ENCODE measurements at regions not wholly inside any gene's neighbourhood (a gene's known extent, or its start where the extent isn't known, plus 50 kb on each side); places are given as distances from the start of the nearest gene placed in this dataset.
"Not testable (repeated sequence)": the region's sequence is repeated elsewhere in the genome, so short reads cannot be mapped to it uniquely, and the experiment has no call there.

DNA sequence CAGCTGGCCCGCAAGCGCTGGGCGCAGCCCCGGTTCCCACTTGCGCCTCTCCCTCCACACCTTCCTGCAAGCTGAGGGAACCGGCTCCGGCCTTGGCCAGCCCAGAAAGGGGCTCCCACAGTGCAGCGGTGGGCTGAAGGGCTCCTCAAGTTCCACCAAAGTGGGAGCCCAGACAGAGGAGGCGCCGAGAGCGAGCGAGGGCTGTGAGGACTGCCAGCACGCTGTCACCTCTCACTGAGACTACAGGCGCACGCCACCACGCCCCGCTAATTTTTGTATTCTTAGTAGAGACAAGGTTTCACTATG, 103.3 kb upstream of the KMT2C start:
- not testable (repeated sequence) for DNase-seq

DNA sequence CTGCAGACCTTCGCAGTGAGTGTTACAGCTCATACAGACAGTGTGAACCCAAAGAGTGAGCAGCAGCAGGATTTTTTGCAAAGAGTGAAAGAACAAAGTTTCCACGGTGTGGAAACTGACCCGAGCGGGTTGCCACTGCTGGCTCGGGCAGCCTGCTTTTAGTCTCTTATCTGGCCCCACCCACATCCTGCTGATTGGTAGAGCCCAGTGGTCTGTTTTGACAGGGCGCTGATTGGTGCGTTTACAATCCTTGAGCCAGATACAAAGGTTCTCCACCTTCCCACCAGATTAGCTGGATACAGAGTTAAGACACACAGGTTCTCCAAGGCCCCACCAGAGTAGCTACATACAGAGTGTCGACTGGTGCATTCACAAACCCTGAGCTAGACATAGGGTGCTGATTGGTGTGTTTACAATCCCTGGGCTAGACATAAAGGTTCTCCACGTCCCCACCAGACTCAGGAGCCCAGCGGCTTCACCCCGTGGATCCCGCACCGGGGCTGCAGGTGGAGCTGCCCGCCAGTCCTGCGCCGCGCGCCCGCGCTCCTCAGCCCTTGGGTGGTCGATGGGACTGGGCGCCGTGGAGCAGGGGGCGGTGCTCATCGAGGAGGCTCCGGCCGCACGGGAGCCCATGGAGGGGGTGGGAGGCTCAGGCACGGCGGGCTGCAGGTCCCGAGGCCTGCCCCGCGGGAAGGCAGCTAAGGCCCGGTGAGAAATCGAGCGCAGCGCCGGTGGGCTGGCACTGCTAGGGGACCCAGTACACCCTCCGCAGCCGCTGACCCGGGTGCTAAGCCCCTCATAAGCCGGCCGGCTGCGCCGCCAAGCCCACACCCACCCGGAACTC, 102.8 kb upstream of the KMT2C start:
- not testable (repeated sequence) for DNase-seq

DNA sequence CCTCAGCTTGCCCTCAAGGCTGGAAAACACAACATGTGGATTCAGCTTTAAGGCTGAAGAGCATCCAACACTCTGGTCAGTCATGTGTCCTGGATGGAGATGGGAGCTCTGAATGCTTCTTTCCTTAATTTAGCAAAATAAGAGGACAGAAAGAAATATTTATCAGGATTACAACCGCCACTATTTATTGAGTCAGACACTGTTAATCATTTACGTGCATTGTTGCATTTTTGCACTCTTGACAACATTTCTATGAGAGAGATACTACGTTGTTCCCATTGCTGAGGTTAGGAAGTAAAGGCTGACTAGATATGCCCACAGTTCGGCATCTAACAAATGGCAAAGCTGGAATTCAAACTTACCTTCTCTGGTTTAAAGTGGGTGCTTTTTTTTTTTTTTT, 101.8 kb upstream of the KMT2C start:
- no peak for DNase-seq

DNA sequence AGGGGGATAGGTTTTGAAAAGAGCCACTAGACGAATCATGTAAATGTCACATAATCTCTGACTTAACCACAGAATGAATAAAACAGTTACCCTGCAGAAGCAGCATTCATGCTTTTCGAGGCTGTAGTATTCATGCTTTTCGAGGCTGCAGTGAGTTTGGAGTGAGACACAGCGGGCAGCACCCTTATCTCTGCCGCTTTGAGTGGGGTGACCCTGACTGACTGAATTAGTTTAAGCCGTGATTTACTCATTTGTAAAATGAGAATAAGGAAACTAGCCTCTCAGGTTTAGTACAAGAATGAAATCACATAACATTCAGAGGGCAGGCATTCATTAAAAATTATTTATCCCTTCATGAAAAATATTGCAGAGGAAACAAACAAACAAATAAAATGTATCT, 92.8 kb upstream of the KMT2C start:
- no peak for DNase-seq

DNA sequence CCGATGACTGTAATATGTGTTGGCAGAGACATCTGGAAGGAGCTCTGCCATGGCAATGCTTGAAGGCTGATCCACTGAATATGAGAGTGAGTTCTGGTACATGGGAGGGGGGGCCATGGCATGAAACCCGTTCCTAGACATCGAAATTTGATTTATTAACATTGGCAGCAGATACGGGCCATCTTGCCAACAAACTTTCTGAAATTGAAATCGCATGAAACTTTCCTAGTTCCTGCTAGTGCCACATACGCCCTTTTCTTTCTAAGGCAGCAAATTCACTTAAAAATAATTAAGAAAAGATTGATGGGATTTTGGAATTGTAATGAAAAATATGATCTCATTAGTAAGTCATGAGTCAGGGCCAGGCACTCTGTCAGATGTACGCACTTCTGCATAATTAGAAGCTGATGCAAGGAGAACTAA, 91.8 kb upstream of the KMT2C start:
- no peak for DNase-seq

DNA sequence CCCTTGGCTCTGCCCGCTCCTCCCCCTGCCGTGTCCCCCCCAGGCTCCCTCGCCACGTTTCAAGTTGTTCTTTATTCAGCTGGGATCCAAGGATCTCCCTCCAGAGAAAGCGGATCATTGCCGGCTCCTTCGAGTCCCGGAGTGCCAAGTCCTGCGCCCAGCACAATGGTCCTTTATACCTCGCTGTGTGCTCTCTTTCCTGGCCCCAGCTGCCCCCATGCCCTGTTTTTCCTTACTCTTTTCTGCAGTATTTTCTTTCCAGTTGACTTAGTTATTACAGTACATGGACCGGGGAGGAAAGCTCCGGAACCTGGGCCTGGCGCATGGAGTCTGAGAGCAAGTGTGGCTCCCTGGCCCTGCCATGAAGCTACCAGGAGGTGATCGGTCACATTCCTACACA, 88.1 kb upstream of the KMT2C start:
- no peak for DNase-seq

DNA sequence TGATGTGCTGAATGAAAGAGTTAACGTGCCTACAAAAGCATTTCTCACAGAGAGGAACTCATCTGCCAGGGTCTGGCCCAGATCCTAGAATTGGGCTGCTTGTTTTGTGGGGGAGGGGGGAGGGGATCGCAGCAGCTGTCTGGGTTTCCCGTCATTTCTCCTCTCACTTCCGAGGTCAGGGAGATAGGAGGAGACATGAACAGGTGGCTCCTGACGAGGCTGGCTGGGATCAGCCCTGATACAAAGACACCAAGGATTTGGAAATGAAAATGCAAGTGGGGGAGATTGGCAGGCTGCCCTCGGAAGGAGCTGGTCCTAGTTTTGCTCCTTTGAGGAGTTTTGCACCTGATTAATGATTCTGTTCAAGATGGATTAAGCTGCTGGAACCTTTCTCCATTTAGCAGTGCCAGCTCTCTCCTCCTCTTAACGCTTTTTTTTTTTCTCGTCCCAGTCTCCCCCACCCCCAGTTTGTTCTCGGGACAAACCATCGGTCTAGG, 86.8 kb upstream of the KMT2C start:
- peak; percentile 93 for DNase-seq

DNA sequence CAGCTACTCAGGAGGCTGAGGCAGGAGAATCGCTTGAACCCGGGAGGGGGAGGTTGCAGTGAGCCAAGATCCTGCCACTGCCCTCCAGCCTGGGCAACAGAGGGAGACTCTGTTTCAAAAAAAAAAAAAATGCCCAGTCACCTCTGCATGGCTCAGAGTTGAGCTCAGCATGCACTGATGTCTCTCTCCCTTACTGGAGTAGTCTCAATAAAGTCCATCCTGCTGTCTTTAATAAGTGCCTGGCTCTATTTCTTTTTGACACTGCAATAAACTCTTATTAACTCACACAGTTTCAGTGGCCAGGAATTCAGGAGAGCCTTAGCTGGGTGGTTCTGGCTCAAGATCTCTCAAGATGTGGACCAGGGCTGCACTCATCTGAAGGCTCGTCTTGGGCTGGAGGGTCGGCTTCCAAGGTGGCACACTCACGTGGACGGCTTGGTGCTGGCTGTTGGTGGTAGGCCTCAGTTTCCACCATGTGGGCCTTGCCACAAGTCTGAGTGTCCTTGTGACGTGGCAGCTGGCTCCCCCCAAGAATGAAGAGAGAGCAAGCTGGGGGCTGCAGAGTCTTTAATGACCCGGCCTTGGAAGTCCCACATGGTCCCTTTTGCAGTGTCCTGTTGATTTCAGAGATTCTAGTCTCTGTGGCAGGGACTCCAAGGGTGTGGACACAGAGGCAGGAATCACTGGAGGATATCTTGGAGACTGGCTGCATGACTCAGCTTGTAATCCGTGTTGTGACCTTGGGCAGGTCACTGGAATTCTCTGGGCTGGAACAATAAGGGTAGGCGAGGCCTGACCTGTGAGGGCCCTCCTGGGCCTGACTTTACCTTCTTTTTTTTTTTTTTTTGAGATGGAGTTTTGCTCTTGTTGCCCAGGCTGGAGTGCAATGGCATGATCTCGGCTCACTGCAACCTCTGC, 85.9 kb upstream of the KMT2C start:
- DNase-seq: no peak

DNA sequence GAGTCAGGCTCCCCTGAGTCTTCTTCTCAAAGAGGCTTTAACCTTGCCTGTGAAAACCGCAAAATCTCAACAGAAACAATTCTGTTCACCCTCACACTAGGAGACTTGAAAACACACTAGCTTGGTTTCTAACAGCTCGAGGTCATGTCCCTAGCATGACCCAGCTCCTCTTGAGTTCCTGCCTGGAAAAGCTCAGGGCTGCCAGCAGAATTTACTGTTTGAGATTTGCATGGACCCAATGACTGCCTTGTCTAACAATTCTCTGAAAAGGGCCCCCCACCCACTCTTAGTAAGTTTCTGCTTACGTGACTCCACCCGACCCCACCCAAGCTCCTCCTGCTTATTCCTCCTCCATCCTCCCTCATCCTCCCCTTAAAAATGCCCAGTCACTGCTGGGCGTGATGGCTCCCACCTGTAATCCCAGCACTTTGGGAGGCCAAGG, 85.1 kb upstream of the KMT2C start:
- DNase-seq: no peak

DNA sequence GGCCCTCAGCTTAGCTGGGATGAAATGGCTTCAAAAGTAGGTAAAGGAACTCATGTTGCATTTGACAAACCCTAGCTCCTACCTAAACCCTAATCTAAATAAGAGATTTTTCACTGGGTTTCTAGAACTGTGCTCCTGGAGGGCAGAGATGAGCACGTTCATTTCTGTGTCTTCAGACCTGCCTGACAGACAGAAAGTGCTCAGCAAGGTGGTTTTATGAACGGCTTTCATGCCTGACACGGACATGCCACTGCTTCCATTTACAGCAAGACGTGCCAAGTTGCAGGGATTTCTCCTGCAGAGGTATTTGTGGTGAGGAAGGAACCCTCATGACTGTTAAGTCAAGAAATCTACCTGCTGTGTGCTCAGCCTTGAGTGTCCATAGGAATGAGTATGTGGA, 83.5 kb upstream of the KMT2C start:
- DNase-seq: no peak

DNA sequence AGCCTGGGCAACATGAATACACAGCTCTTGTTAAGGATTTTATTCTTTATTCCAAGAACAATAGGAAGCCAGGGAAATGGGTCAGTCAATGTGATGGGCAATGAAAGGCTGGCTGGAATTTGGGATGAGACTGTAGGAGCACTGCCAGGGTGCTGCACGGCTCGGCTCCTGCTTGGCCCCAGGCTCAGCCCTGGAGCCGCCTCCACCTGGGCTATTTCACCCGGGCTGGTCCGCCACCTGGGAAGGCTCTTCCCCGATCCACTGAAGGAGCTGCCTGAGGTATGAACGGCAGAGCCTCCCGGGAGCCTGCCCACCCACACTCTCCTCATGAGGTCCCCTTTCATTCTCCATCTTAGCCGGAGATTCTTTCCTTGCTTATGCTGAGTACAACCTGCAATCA, 80.4 kb upstream of the KMT2C start:
- no peak for DNase-seq

DNA sequence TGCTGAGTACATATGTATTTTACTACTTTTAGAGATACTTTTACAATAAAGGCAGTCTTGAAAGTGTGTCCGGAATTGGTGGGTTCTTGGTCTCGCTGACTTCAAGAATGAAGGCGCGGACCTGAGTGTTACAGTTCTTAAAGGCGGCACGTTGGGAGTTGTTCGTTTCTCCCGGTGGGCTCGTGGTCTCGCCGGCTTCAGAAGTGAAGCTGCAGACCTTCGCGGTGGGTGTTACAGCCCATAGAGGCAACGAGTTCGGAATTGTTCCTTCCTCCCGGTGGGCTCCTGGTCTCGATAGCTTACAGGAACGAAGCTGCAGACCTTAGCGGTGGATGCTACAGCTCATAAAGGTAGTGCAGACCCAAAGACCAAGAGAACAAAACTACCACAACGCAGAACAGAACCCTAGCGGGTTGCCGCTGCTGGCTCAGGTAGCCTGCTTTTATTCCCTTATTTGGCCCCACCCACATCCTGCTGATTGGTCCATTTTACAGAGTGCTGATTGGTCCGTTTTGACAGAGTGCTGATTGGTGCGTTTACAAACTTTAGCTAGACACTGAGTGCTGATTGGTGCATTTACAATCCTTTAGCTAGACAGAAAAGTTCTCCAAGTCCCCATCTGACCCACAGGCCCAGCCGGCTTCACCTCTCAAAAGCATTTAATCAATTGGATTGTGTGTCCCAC, 79.6 kb upstream of the KMT2C start:
- DNase-seq: not testable (repeated sequence)

DNA sequence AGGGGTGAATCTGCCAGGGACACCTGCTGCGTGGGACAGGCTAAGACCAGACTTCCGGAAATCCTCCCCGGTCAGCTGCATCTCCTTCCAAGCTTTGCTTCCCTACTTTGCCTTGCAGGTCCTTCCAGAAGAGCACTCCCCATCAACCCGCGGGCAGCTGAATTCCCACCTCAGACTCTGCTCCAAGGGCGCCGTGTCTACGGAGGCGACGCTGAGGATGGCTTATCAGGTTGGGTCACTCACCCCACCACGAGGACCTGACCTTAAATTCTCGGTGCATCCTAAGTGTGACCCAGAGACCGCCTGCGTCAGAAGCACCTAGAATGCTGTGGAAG, 78.9 kb upstream of the KMT2C start:
- DNase-seq: no peak

DNA sequence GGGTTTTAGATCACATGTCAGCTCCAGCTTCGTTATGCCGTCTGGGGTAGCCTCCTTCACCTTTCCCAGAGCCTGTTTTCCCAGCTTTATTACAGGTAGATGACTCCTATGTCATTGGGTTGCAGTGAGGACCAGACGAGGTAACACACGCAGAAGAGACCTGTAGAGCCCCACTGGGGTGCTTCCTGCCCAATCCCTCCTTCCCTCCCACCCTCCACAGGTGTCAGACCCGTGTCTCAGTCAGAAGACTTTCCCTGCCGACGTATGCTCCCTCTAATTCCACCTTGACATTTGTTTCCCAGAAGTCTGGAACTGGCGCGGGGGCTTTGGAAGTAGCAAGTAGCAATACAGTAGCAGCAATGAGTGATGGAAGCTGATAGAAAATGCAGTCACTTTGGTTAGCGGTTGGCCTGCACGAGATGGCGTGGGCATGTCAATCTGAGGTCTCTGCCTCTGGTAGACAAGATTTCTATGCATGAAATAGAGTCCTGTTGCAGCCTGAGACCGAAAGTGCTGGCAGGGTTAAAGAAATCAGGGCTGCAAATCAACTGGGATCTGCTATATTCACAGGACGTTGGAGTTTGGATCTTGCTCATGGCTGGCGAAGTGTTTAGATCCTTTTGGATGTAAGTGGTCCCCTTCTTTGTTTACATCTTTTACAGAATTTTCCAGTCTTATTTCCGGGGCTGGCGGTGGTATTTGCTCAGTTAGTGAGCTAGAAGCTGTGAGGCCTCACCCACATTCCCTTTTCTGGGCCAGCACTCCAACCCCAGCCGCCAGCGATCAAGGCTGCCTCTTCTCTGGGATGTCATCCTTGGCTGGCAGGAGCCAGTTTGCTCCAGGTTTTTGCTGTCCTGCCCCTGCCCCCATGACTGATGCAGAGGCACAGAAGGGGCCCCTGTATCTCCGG, 78.3 kb upstream of the KMT2C start:
- DNase-seq: no peak

DNA sequence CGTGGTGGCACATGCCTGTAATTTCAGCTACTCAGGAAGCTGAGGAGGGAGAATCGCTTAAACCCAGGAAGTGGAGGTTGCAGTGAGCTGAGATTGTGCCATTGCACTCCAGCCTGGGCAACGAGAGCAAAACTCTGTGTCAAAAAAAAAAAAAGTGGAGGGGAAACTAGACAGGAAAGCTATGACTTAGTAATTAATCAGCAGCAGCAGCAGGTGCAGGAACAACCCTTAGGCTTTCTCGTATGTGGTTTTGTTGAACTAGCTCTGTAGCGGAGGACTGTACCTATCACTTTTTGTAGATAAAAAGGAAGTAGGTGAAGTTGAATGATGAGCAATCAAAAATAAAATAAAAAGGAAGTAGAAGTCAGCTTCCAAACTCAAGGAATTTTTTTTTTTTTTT, 76.9 kb upstream of the KMT2C start:
- no peak for DNase-seq

DNA sequence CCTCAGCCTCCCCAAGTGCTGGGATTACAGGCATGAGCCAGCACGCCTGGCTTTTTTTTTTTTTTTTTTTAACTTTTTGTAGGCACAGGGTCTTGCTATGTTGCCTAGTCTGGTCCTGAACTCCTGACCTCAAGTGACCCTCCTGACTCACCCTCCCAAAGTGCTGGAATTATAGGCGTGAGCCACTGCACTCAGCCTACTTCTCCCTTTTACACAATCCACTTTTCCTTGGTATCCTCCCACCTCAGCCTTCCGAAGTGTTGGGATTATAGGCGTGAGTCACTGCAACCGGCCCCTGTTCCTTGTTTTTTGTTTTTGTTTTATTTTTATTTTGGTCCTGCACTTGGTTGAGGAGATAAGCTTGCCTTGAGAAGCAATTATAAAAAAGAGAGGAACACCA, 75.9 kb upstream of the KMT2C start:
- DNase-seq: no peak

DNA sequence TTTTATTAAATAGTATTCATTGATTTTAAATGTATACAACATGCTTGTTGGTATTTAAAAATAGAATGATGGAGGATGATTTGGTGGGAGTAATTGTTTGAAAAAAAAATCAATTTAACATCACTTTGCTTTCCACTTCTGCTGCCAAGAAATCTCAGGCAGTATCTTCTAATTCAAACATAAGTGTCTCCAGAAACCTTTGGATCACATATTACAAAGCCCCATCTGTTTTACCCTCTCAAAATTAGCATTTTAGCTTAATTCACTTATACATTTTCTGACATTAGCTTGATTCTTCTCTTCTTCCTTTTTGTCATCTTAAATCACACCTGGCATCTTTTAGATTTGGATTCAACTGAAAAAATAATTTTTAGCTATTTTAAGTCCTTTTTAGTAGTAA, 72.9 kb upstream of the KMT2C start:
- no peak for DNase-seq

DNA sequence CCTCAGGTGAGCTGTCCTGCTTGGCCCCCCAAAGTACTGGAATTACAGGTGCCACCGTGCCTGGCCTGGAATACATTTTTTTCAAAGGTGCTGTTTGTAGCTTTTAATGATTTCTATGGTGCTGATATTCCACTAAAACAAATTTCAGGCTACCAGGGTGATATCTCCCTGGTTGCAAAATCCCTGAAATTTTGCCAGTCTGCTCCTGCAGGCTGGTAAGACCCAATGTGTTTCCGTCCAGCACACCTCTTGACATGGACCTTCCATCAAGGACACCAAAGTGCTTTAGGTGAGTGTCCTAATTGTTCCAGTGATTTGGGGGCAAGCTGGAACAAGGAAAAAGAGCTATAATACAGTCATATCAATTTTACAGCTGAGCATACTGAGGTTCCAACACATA, 69.8 kb upstream of the KMT2C start:
- no peak for DNase-seq

DNA sequence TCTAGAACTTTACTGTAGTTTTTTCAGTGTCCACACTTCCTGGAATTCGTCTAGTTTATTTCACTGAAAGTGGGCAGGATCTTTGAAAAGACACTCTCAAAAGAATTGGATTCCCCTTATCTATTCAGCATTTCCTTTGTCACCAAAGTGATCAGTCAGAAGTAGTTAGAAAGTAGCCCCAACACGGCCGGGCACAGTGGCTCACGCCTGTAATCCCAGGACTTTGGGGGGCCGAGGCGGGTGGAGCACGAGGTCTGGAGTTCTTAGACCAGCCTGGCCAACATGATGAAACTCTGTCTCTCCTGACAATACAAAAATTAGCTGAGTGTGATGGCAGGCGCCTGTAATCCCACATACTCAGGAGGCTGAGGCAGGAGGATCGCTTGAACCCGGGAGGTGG, 69.0 kb upstream of the KMT2C start:
- DNase-seq: no peak

DNA sequence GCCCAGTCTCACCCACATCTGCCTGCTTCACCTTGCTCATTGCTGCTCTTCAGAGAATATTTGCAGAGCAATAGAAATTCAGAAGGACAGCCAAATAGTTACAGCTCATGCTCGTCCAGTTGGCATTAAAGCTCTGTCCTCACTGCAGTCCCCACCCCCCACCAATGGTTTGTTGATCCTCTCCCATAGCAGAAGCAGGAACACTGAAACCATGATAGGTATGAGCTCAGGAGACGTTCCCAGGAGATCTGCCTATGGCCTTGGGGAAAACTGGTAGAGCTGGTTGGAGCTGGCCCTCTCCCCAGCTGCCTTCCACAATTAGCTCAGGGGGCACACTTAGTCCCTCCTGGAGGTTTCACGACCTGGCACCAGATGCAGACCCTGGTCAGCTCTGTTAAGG, 68.6 kb upstream of the KMT2C start:
- DNase-seq: no peak

DNA sequence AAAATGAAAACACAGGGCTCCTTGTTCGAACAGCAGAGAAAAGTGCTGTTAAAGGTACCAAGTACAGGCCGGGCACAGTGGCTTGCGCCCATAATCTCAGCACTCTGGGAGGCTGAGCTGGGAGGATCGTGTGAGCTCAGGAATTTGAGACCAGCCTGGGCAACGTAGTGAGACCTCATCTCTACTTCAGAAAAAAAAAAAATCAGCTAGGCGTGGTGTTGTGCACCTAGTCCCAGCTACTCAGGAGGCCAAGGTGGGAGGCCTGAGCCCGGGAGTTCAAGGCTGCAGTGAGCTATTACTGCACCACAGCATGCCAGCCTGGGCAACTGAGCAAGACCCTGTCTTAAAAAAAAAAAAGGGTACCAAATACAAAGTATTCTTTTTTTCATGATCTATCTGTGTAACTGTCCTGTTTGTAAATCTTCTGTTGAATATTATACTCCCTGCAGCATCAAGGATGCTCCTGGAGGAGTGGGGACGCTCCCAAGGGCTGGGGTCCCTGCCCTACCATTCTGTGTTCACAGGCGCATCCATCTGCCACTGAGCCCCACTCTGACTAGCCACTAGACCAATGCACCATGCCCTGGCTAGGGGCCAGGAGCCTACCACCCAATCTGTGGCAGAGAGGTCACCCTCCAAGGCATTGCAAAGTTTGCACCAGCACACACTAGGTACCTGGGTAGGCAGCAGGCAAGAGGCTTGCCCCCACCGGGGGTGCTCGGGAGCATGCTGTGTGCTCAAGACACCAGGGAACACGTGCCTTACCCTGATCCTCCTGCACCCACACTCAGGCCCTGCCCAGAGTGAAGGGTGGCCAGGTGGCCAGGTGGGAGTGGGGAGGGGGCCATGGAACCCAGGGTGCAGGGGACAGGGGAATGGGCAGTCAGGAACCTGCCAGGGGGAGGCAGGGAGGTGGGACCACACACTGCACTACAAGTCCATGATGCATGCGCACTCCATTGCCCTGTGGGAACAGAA, 67.3 kb upstream of the KMT2C start:
- DNase-seq: no peak

Measured in NCI-H1694 treated with DMSO at 0.1 percent for 48 hours (cell line).